Amniotic epithelial cell (primary cell): ENCODE measurements at regions not wholly inside any gene's neighbourhood (a gene's known extent, or its start where the extent isn't known, plus 50 kb on each side); places are given as distances from the start of the nearest gene placed in this dataset.
"Not testable (repeated sequence)": the region's sequence is repeated elsewhere in the genome, so short reads cannot be mapped to it uniquely, and the experiment has no call there.

Experiments used
- DNase-seq: peaks from one replicate; pipeline ENCODE4 v3.0.0-alpha.2; 2010; ENCODE audit warnings: low read depth

DNA sequence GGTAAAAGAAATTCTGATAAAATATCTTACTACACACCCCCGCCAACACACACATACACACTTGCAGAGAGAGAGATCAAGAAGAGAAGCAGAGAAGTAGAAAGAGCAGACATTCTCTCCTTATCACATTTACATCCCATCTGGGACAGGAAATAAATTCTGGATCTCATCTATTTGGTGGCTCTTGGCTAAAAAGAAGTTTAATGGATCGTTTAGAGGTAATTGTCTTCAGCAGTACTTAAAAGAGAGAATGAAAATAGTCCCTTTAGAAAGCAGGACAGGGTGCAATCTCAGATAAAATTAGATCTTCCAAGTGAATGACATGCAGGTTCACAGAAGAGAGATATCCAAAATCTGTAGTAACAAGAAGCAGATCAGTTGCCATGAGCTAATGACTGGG lies 1392.5 kb downstream of the RAPGEF2 start:
- DNase-seq = no peak

DNA sequence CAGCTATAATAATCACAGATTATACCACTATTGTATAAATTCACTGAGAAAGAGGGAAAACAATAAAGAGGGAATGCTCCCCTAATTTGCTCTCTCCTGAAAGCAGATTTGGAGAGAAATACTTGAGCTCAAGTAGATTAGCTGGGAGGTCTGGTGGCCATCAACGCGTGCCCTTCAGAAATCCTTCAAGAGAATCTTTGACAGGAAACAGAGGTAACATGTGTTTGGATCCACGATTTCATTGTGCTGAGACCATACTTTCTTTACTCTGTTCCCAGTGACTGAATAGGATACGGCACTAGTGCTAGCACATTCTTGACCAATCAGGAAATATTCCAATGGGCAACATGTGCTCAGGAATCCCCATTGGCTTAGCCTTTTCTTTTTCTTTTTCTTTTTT lies 1395.3 kb downstream of the RAPGEF2 start:
- no peak for DNase-seq

DNA sequence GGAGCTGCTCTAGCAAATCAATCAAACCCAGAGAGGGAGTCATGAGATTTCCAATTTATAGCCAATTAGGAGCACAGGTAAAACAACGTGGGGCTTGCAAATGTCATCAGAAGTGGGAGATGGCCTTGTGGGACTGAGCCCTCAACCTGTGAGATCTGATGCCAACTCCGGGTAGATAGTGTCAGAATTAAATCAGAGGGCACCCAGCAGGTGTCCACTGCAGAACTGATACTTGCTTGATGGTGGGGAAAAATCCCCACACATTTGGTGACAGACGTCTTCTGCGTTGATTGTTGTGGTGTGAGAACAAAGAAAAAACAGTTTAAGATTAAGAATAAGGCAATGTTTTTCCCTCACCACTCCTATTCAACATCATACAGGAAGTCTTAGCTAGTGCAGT lies 1402.8 kb downstream of the RAPGEF2 start:
- DNase-seq = no peak

DNA sequence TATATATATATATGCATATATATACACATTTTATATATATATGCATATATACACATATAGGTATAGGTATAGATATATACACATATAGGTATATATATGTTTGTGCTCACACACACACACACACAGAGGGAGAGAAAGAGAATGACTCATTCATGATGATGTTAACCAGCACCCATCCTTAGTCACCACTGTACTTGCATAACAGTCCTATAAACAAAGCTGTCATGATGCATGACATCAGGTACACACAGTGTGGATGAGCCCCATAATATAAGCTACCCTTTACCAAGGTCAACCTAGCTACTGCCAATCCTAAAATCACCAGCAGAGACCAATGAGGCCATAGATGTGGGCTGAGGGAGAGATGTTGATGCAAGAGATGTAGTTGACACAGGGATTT lies 1408.0 kb downstream of the RAPGEF2 start:
- DNase-seq = peak; percentile 12

DNA sequence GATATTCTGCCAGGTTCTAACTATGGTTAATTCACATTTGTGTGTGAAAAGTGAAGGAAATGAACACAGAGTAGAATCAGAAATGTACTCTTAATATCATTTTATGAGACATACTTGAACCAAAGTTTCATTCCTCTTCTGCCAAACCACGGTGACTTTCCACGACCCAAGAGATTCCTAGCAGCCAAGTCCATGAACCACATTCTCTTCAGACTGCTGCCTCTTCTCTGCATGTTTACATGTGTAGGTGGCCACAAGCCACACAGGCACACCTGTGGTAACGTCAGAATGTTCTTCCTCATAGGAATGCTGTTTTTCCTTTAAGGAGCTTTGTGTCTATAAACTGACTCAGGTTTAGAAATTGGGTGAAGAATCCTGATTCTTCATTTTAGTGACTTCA lies 1411.2 kb downstream of the RAPGEF2 start:
- DNase-seq = no peak

DNA sequence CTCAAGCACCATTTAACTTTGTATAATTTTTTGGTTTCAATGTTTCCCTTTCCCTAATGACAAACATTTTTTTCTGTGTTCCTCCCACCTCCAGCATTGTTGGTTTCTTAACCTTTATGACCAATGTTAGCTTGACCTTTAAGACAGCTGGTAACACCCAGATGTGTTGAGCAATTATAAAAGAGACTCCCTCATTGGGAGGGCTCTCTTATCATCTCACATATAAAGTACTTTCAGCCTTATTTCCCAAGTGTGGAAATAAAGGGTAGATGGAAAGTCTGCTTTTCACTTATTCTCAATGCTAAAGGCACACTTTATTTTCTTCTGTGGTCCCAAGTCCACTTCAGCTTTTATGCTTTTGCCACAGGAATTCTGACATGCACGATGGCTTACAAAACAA lies 1420.4 kb downstream of the RAPGEF2 start:
- DNase-seq = no peak

DNA sequence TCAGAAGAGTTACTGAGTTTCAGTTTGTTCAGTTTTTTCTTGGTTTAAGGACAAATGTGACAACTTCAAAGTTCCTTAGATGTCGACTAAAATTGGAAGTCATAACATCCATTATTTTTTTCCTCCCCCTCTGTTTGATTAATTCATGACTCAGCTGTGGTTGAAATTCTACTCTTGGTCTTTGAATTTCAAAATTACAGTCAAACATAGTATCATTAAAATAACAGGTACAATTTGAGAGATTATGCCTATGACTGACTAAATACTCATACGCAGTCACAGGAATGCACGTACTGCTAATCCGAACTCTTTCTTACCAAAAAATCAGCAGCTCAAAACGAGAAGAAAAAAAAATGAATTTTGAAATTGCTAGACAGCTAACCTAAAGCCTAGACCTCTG lies 1434.8 kb downstream of the RAPGEF2 start:
- no peak for DNase-seq

DNA sequence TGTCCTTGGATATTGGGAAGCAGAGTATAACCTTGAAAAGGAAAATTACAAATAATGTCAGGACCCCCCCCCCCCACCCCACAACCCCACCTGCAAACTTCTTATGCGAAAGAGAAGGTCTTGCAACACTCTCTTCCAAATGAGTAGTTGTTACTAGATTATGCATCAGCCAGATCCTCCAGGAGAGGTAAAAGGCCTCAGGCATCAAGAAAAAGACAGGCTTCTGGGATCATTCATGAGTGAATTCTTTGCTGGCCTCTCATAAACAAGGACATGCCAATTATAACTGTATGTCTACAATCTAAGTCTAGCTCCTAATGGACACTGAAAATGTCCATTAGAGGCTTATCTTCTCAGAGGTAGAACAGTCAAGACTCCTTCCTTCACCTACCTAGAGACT lies 1443.3 kb downstream of the RAPGEF2 start:
- no peak for DNase-seq

DNA sequence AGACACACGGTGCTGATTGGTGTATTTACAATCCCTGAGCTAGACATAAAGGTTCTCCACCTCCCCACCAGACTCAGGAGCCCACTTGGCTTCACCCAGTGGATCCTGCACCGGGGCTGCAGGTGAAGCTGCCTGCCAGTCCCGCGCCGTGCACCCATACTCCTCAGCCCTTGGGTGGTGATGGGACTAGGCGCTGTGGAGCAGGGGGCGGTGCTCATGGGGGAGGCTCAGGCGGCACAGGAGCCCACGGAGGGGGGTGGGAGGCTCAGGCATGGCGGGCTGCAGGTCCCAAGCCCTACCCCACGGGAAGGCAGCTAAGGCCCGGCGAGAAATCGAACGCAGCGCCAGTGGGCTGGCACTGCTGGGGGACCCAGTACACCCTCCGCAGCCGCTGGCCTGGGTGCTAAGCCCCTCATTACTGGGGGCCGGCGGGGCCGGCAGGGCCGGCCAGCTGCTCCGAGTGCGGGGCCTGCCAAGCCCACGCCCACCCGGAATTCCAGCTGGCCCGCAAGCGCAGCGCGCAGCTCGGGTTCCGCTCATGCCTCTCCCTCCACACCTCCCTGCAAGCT lies 1447.2 kb downstream of the RAPGEF2 start:
- not testable (repeated sequence) for DNase-seq

DNA sequence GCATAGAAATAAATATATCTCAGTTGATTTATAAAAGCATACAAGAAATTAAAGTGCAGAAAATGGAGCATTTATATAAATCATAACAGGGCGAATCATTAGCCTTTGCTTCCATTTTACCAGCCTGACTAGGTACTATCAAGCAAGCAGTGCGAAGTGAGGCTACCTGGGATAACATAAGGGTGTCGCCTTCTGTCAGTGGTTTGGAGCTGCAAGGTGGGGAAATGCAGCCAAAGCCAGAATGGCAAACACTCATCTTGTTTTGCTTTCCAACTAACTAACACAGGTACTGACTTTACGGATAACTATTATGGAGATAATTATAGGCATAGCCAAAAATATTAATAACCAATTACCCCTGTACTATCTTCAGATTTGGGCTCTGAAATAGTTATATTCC lies 1459.8 kb downstream of the RAPGEF2 start:
- DNase-seq = no peak

DNA sequence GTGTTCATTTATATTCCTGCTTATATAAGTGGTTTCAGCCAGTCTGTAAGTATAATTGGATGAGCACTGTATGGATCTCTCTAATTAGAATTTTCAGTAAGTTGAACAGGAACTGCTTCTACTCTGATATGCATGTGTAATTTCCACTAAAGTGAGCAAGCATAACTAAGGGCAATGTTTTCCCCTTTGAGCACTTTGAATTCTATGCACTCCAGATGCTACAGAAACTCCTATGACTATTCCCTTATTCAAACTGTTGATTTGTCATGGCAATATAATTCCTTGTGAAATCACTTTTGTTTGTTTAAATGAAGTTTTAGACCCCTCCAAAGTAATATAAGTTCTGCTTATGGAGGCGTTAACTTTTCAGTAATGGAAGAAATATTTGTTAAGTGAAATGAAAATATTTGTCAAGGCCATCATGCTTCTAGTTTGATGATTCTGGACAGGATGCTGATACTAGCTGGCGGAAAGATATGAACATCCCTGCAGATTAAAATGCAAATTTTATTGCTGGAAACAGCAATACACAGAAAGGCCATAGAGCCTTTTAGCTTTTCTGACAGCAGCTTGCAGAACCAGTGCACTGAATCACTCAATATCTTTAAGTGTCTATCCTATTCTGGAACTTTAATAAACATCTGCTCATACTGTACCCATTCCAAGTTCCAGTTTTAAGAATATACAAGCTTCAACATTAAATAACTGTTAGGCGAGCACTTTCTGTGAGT lies 1460.8 kb downstream of the RAPGEF2 start:
- no peak for DNase-seq

DNA sequence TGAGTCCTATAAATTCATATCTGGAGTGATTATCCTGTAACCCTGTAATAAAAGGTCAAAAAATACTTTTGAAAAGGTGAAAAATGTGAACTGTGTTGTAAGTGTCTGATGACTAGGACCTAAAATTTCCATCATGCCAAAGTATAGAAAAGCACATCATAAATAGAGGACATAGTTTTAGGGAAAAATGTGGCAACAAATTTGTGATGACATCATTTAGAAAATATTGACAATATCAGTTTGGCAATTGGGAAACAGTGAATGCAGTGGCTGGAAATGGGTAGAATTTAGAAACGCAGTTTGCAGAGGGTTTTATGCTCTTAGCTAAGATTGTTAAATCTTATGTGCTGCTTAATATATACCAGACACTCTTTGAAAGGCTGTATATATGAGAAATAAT lies 1464.8 kb downstream of the RAPGEF2 start:
- DNase-seq = no peak

DNA sequence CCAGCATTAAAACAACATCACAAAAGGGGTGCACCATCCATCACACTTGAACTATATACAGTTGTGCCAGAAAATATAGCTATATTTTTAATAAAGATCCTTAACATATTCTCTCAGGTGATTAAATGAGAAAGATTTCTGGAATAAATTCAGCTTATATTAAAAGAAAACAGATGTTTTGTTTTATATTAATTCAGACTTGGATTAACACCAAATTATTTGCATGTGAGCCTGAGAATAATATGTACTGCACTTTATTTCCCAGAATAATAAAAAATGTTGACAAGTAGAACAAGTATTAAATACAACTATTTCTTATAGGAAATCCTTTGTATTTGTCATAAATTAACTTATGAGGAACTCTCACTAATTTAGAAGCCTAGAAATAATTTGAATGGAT lies 1467.4 kb downstream of the RAPGEF2 start:
- no peak for DNase-seq

DNA sequence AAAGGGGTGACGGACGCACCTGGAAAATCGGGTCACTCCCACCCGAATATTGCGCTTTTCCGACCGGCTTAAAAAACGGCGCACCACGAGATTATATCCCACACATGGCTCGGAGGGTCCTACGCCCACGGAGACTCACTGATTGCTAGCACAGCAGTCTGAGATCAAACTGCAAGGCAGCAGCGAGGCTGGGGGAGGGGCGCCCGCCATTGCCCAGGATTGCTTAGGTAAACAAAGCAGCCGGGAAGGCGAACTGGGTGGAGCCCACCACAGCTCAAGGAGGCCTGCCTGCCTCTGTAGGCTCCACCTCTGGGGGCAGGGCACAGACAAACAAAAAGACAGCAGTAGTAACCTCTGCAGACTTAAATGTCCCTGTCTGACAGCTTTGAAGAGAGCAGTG lies 1471.4 kb downstream of the RAPGEF2 start:
- DNase-seq = not testable (repeated sequence)

DNA sequence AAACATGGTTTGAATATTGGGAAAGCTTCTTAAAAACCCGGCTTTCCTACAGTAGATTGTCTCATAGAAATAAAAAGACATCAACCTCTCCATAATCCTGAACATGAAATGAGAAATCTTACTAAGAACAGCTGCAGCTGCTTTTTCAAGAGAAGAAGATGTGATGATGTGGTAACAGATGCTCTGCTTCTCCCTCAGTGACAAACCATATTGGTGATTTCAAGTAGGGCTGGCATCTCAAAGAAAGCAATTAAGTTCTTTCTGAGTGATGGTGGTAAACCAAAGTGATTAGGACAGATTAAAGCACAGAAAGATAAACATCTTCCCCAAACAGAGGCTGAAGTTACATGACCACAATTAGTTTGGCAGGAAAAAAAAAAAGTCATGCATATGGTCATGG lies 1477.7 kb downstream of the RAPGEF2 start:
- no peak for DNase-seq

DNA sequence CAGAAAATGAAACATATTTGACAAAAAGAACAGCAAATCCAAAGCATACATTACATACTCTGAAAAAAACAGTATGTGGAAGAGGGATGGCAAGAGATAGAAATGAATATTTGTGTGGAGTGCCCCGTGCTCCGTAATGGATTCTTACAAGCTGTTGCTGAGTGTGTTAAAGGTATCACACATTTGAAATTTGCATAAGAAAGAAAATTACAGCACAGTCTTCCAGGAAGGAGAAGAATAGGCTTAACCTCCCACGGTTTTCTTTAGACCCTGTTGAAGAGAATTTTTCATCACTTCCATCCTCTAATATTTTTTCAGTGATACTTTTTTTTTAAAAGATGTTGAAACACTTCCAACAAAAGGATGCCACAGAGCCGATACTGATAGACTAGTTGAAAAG lies 1489.4 kb downstream of the RAPGEF2 start:
- no peak for DNase-seq

DNA sequence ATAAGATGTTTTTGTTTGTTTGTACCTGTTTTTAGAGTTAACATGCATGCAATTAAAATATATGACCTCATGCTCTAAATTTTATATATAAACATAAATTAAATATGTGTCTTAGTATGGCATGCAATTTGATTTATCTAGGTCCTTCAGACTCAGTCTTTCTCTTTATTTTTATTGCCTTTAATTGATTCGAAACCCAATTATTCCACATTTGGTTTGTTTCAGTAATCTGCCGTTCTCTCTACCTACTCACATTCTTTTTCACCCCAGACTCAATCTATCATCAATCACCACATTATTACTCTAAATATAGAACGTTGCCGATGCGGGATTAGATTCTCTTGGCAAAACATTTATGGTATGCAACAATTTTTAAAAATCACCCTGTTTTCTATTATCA lies 1492.8 kb downstream of the RAPGEF2 start:
- no peak for DNase-seq

DNA sequence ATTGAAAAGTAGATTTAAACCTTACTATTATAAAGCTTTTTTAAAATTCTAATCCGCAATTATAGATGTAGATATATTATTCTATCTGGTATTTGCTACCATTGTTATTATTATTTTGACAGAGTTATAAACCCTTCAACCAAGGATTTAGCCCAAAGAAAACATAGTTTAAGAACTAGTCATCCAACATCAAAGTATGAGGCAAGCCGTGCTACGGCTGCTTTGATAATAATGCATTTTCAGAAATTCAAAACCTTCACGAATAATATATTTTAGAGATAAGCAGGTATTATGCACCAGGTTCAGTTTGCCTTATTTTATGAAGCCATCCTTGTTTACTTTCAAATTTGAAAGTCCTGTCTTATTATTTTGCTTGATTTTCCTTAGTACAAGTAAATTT lies 1501.7 kb downstream of the RAPGEF2 start:
- DNase-seq = no peak

DNA sequence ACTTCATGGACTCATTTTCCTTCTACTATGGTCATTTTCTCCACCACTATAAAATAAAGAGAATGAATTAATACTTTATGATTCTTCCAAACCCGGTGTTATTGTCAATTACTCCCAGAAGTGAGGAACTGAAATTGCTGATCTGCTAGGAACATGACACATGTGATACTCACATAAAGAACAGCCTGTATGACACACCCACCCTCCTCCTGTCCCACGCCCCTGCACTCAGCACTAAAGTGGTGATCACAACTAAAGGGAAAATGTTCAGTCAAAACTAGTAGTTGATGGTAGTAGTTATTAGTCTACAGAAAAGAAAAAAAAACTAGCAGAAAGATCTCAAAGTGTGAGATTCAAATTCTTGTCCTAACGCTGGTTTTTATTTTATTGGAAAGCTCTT lies 1508.3 kb downstream of the RAPGEF2 start:
- DNase-seq = no peak

DNA sequence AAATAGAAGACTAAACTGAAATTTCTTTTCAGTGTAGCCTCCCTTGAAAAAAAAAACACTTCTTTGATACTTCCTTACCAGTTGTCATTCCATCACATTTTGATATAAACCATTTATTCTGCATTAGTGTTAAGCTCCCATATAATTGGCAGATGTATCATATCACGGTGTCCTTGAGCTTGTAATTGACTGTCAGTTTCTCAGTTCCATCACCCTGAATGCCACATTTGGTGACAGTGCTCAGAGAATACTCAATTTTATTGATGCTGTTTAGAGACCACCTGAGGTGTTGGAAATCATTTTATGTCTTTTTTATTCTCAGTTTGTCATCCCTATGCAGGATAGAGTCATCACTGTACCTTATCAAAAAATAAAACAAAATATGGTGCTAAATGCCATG lies 1528.2 kb downstream of the RAPGEF2 start:
- DNase-seq = no peak

DNA sequence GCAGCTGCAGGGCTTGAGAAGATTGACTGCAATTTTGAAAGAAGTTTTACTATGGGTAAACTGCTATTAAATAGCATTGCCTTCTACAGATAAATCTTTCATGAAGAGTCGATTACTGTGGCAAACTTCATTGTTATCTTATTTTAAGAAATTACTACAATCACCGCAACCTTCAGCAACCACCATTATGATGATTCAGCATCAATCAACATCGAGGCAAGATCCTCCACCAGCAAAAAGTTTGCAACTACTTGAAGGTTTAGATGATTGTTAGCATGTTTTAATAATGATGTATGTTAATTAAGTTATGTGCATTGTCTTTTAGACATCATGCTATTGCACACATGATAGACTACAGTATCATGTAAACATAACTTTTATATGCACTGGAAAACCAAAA lies 1511.0 kb downstream of the FSTL5 start:
- DNase-seq = no peak

DNA sequence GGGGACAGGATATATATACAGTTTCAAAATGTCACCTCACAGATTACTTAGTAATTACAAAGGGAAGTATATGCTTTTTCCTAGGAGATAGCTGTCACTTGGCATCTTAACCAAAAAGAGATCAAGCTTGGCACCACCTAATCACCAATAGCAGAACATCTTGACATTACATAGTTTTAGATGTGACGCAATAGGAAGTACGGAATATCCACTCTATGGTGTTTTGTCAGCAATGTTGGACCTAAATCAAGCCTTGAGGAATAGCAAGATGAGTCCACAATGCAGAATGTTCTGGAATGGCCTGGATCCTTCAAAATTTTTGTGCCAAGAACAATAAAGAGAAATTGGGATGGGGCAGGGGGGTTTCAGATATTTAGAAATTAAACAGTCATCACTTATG lies 1488.2 kb downstream of the FSTL5 start:
- no peak for DNase-seq

DNA sequence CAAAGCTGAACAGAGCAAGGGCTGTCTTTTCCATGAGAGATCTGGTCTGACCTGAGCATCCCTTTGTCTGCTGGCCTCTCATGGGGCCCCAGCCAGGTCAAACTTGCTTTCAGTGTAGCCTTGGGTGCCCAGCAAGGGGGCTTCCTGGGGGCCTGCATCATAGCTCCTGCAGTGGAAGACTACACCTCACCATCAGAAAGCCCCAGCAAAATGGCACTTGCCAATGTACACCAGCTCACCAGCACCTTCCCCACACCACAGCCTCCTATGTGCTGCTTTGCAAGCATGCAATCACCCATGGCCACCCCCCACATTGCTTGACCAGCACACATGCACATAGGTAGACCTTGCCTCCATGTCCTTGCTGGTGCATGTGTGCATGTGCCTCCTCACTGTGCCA lies 1478.1 kb downstream of the FSTL5 start:
- DNase-seq = no peak

DNA sequence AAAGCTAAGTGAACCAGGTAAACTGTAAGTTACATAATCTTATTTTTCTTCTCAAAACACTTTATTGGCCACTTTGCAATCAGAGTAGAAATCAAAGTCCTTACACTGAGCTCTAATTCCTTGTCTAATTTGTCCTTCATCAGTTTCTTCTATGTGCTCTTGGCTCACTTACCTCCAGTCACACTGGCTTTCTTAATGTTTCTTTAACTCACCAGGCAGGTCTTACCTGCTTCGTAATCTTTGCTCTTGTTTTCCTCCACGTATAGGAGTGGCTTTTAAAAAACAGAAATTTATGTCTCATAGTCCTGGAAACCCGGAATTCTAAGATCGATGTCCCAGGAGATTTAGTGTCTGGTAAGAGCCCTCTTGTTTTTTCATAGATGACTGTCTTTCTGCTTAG lies 1462.1 kb downstream of the FSTL5 start:
- DNase-seq = no peak
